T-cell (primary cell): ENCODE measurements at regions not wholly inside any gene's neighbourhood (a gene's known extent, or its start where the extent isn't known, plus 50 kb on each side); places are given as distances from the start of the nearest gene placed in this dataset.

ENCODE experiments used
- ATAC-seq, 4 experiments: fragments of 200-7000 bp in 3 of 4; fragments of 150-1000 bp in 1 of 4; cut with Tn5 transposase; replicated peaks in 1 of 4; 1 replicate in 3 of 4; 2 replicates in 1 of 4; pipeline ENCODE4 v1.10.0; 2021; ENCODE audit warnings: moderate library complexity in 3 of 4, mild to moderate bottlenecking in 2 of 4, moderate number of reproducible peaks in 1 of 4
- CTCF ChIA-PET, 2 donors: fragments of 300-600 bp; sonication (Branson Sonifier 250); formaldehyde crosslinking; loops; one replicate each; lab custom pipeline; 2022; ENCODE audit warnings: antibody characterized with exemption in 2 of 2; lab: Charles Lee
- POLR2A ChIA-PET, 2 donors: fragments of 300-600 bp; sonication (Branson Sonifier 250); formaldehyde crosslinking; loops; one replicate each; lab custom pipeline; 2022; ENCODE audit warnings: antibody characterized with exemption in 2 of 2; lab: Charles Lee
- DNase-seq, 35 experiments: peaks; one replicate each; pipeline versions ENCODE4 v3.0.0 to v3.0.0-alpha.2; 2013 to 2023
- H3K27ac ChIP-seq: one replicate; pipeline ENCODE4 v1.5.1; 2013; ENCODE audit warnings: low read length
- H3K27me3 ChIP-seq, 2 experiments: replicated peaks in 1 of 2; 1 replicate in 1 of 2; 2 replicates in 1 of 2; pipeline versions ENCODE4 v1.6.1 to v1.7.0; 2013; ENCODE audit warnings: low read length in 1 of 2, mixed read lengths in 1 of 2; ENCODE audit not compliant: control insufficient read depth in 2 of 2, insufficient read depth in 2 of 2; ENCODE audit errors: extremely low read depth in 1 of 2
- H3K36me3 ChIP-seq, 2 donors: 1 replicate in 1 of 2; 2 replicates in 1 of 2; pipeline versions ENCODE4 v1.6.1 to v1.7.0; 2013; ENCODE audit warnings: low read length in 1 of 2; ENCODE audit not compliant: control insufficient read depth in 2 of 2, insufficient read depth in 1 of 2; ENCODE audit errors: extremely low read depth in 1 of 2
- H3K4me1 ChIP-seq, 2 experiments: 1 replicate in 1 of 2; 2 replicates in 1 of 2; pipeline versions ENCODE4 v1.6.1 to v1.7.0; 2013; ENCODE audit warnings: low read length in 2 of 2, mixed read lengths in 1 of 2; ENCODE audit not compliant: insufficient read depth in 2 of 2, control insufficient read depth in 1 of 2; ENCODE audit errors: extremely low read depth in 1 of 2
- H3K4me3 ChIP-seq, 2 donors: 1 replicate in 1 of 2; 2 replicates in 1 of 2; pipeline versions ENCODE4 v1.5.1 to v1.7.0; 2013; ENCODE audit warnings: mild to moderate bottlenecking in 2 of 2, low read length in 1 of 2, moderate library complexity in 1 of 2; ENCODE audit not compliant: control insufficient read depth in 1 of 2; ENCODE audit errors: extremely low read depth in 1 of 2
- H3K9me3 ChIP-seq: 2 replicates; pipeline ENCODE4 v1.7.0; 2013
- H3K27ac Mint-ChIP-seq, 2 donors: one replicate each; pipeline ENCODE4 v1.8.0; 2020 to 2021; ENCODE audit warnings: mild to moderate bottlenecking in 2 of 2, mixed read lengths in 2 of 2
- H3K27me3 Mint-ChIP-seq, 2 donors: one replicate each; pipeline ENCODE4 v1.8.0; 2021 to 2022; ENCODE audit warnings: mixed read lengths in 2 of 2
- H3K36me3 Mint-ChIP-seq: one replicate; pipeline ENCODE4 v1.8.0; 2021; ENCODE audit warnings: mixed read lengths
- H3K4me1 Mint-ChIP-seq, 3 donors: one replicate each; pipeline ENCODE4 v1.8.0; 2020 to 2022; ENCODE audit warnings: mixed read lengths in 3 of 3, mild to moderate bottlenecking in 1 of 3
- H3K4me3 Mint-ChIP-seq, 3 donors: one replicate each; pipeline ENCODE4 v1.8.0; 2020 to 2022; ENCODE audit warnings: mild to moderate bottlenecking in 3 of 3, mixed read lengths in 3 of 3, moderate library complexity in 3 of 3
- H3K9me3 Mint-ChIP-seq, 3 donors: one replicate each; pipeline ENCODE4 v1.8.0; 2020 to 2022; ENCODE audit warnings: mixed read lengths in 3 of 3
- WGBS: methylation state at CpG from one replicate; pipeline ENCODE4 v1.1.5; 2013; ENCODE audit warnings: missing lambda C conversion rate; ENCODE audit not compliant: insufficient coverage; 5-methylcytosine and 5-hydroxymethylcytosine counted together

DNA sequence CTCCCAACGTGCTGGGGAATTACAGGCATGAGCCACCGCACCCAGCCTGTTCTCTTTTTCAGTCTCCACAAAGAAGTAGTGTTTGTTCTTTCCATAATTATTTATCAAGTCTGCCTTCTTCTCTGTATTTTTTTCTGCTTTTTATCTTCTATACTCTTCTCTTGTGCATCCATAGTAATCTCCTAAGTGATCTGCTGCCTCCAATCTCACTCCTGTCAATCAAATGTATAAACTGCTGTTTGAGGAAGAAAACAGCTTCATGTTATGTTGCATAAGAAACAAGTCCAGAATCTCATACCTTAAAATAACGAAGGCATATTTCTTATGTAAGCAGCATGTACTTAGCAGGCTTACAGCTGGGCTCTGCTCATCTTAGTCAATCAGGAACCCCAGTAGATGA is 801.6 kb upstream of the NR2F2 start:
- Mint-ChIP-seq H3K9me3 (peaks cover 3 to 12% (median 4%) of the 10 kb centered on the region in 3 donors), H3K27ac (no peak overlapping the region), H3K27me3 (no peaks in the 10 kb centered on the region), H3K36me3 (no peaks in the 10 kb centered on the region), H3K4me3 (no peak overlapping the region), H3K4me1 (no peaks in the 10 kb centered on the region)
- ChIA-PET CTCF (no interaction called here), POLR2A (no interaction called here)
- DNase-seq (no peak), ATAC-seq (no peak)
- Histone ChIP-seq H3K27me3 (no peaks in the 10 kb centered on the region), H3K36me3 (no peaks in the 10 kb centered on the region), H3K4me1 (no peaks in the 10 kb centered on the region), H3K9me3 (no peaks in the 10 kb centered on the region), H3K4me3 (no peak overlapping the region), H3K27ac (no peak overlapping the region)
- 100% methylated on average over 1 of the region's 3 CpGs for WGBS

DNA sequence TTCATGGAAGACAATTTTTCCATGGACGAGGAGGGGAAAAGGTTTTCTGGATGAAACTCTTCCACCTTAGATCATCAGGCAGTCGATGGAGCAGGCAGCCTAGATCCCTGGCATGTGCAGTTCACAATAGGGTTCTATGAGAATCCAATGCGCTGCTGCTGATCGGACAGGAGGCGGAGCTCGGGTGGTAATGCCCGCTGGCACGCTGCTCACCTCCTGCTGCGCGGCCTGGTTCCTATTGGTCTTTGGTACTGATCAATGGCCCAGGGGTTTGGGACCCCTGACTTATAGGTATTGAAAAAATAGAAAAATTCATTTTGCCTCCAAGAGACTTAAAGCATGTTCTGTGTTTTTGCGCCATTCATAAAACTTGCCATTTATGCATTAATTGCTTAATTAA is 793.9 kb upstream of the NR2F2 start:
- peaks cover 1 to 8% of the 10 kb centered on the region in 2 donors for H3K27me3 Mint-ChIP-seq
- WGBS: 99% methylated on average over 8 of the region's 11 CpGs
- H3K4me3 ChIP-seq: no peak overlapping the region
- H3K36me3 ChIP-seq: no peaks in the 10 kb centered on the region
- H3K4me1 Mint-ChIP-seq: no peaks in the 10 kb centered on the region
- DNase-seq: no peak
- H3K9me3 ChIP-seq: no peaks in the 10 kb centered on the region
- H3K27ac ChIP-seq: no peak overlapping the region
- ChIA-PET POLR2A (no interaction called here), CTCF (no interaction called here)
- H3K36me3 Mint-ChIP-seq: no peaks in the 10 kb centered on the region
- H3K27me3 ChIP-seq: peaks cover 0 to 2% of the 10 kb centered on the region in 2 experiments
- no peak overlapping the region for H3K4me3 Mint-ChIP-seq
- H3K9me3 Mint-ChIP-seq: no peaks in the 10 kb centered on the region
- no peak overlapping the region for H3K27ac Mint-ChIP-seq
- no peaks in the 10 kb centered on the region for H3K4me1 ChIP-seq
- ATAC-seq: no peak

DNA sequence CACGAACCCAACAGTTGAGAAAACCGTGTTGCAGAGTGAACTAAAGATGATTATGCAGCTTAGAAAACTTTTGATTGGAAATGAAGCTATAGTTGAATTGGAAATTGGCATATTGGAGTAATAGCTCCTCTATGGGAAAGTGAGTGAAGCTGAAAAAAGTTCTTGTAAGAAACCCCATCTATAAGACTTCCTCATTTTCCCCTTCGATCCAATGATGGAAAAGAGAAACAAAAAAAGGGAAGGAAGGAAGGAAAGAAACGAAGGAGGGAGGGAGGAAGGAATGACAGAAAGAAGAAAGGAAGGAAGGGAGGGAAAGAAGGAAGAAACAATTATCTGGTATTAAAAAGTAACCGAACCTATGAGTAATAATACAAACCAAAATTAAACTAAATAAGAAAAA is 791.8 kb upstream of the NR2F2 start:
- no peaks in the 10 kb centered on the region for H3K4me1 Mint-ChIP-seq
- no peaks in the 10 kb centered on the region for H3K36me3 Mint-ChIP-seq
- no peaks in the 10 kb centered on the region for H3K9me3 Mint-ChIP-seq
- Histone ChIP-seq H3K36me3 (no peaks in the 10 kb centered on the region), H3K9me3 (no peaks in the 10 kb centered on the region), H3K27ac (no peak overlapping the region), H3K4me3 (no peak overlapping the region), H3K4me1 (no peaks in the 10 kb centered on the region), H3K27me3 (peaks cover 0 to 2% of the 10 kb centered on the region in 2 experiments)
- DNase-seq: no peak
- no peak overlapping the region for H3K27ac Mint-ChIP-seq
- no peak for ATAC-seq
- no peak overlapping the region for H3K4me3 Mint-ChIP-seq
- POLR2A ChIA-PET: no interaction called here
- peaks cover 1 to 11% of the 10 kb centered on the region in 2 donors for H3K27me3 Mint-ChIP-seq
- CTCF ChIA-PET: interaction anchor here (0.5 to 0.6 kb wide), 2 partner anchors 279 to 471 kb away, joined by 3 to 4 read pairs; no protein-coding TSS in a partner anchor
- WGBS: no CpG with 5 or more reads among the region's 5 CpGs

DNA sequence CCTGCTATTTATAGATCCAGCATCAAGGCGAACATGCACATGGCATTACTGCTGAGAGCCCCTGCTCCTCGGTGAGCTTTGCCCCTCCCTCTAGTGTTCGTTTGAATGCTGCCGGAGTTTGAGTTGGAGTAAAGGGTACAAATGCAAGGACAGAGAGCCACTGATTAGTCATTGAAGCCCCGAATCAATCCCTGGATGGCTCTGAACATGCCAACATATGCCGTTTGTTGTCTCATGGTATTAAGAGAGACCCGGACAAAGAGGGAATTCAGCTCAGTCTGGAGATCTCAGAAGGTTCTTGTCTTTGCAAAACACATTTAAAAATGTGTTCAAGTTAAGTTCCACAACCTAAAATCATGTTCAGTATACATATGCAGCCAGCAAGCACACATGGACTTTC is 789.2 kb upstream of the NR2F2 start:
- Mint-ChIP-seq H3K4me3 (no peak overlapping the region), H3K9me3 (peaks cover 0 to 4% (median 0%) of the 10 kb centered on the region in 3 donors), H3K4me1 (no peaks in the 10 kb centered on the region), H3K36me3 (no peaks in the 10 kb centered on the region), H3K27me3 (peaks cover 1 to 16% of the 10 kb centered on the region in 2 donors), H3K27ac (no peak overlapping the region)
- Histone ChIP-seq H3K27me3 (peaks cover 0 to 2% of the 10 kb centered on the region in 2 experiments), H3K4me1 (no peaks in the 10 kb centered on the region), H3K9me3 (no peaks in the 10 kb centered on the region), H3K4me3 (no peak overlapping the region), H3K27ac (no peak overlapping the region), H3K36me3 (no peaks in the 10 kb centered on the region)
- WGBS: 73% methylated on average over 7 of the region's 7 CpGs
- no peak for ATAC-seq
- DNase-seq: no peak
- CTCF ChIA-PET: no interaction called here
- POLR2A ChIA-PET: no interaction called here

DNA sequence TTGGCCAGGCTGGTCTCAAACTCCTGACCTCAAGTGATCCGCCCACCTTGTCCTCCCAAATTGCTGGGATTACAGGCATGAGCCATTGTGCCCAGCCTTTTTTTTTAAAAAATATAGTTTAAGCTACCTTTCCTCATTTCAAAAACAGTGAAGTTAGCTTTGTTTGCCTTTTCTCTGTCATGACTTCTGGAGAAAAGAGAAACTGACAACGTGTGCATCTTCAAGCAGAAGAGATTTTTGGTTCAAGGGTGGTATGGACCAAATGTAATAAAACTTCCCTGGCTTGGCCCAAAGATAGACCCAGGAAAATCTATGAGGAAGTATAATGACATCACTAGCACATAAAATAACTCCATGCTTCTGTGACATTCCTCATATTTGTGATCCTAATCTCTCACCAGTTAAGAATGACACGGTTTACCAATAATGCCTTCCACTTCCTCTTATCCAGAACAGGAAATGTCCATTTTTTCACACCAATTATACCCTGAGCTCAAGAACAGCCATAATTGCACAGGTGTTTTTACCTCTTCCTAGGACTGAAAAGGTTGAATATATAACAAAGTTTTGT is 781.2 kb upstream of the NR2F2 start:
- H3K27ac Mint-ChIP-seq: no peak overlapping the region
- WGBS: 53% methylated on average over 2 of the region's 3 CpGs
- H3K9me3 Mint-ChIP-seq: peaks cover 0 to 9% (median 0%) of the 10 kb centered on the region in 3 donors

DNA sequence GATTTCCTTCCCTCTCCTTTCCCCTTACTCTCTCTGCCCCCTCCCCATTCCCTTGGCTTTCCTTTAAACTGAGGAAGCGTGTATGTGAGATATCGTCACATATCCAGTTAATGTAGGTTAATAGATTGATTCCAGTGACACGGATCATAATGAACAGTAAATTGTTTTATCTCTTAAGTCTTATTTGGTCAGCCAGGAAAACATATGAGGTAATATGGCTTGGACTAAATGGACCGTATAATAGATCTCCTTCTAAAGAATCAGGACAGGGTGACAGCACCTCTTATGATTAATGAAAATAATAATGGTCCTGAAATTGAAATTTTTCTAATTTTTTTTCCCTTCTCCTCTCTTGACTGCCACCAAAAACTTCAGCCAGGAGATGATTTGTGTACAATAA is 779.8 kb upstream of the NR2F2 start:
- peaks cover 0 to 7% (median 0%) of the 10 kb centered on the region in 3 donors for H3K4me1 Mint-ChIP-seq
- no peak overlapping the region for H3K27ac ChIP-seq
- H3K27me3 ChIP-seq: no peaks in the 10 kb centered on the region
- no CpG with 5 or more reads among the region's 4 CpGs for WGBS
- no peak overlapping the region for H3K27ac Mint-ChIP-seq
- no peaks in the 10 kb centered on the region for H3K4me1 ChIP-seq
- ATAC-seq (no peak), DNase-seq (no peak)
- H3K27me3 Mint-ChIP-seq: peaks cover 3 to 24% of the 10 kb centered on the region in 2 donors
- H3K4me3 Mint-ChIP-seq: no peak overlapping the region
- H3K36me3 Mint-ChIP-seq: no peaks in the 10 kb centered on the region
- no peaks in the 10 kb centered on the region for H3K36me3 ChIP-seq
- ChIA-PET CTCF (no interaction called here), POLR2A (no interaction called here)
- peaks cover 0 to 5% (median 0%) of the 10 kb centered on the region in 3 donors for H3K9me3 Mint-ChIP-seq
- no peaks in the 10 kb centered on the region for H3K9me3 ChIP-seq
- H3K4me3 ChIP-seq: no peak overlapping the region

More for the DNA sequence above, 781.2 kb upstream of the NR2F2 start:
- Mint-ChIP-seq H3K27me3 (peaks cover 3 to 27% of the 10 kb centered on the region in 2 donors), H3K36me3 (no peaks in the 10 kb centered on the region), H3K4me3 (no peak overlapping the region), H3K4me1 (peaks cover 0 to 7% (median 0%) of the 10 kb centered on the region in 3 donors)
- DNase-seq (no peak), ATAC-seq (no peak)
- Histone ChIP-seq H3K36me3 (no peaks in the 10 kb centered on the region), H3K4me1 (no peaks in the 10 kb centered on the region), H3K27me3 (no peaks in the 10 kb centered on the region), H3K4me3 (no peak overlapping the region), H3K27ac (no peak overlapping the region), H3K9me3 (no peaks in the 10 kb centered on the region)
- CTCF ChIA-PET: no interaction called here
- POLR2A ChIA-PET: no interaction called here
